Stomach (tissue), 4 donors: ENCODE measurements at regions not wholly inside any gene's neighbourhood (a gene's known extent, or its start where the extent isn't known, plus 50 kb on each side); places are given as distances from the start of the nearest gene placed in this dataset.

Experiments used
- EP300 ChIP-seq: sonication (generic); formaldehyde crosslinking; IDR thresholded peaks from one replicate; pipeline ENCODE4 v1.6.1; 2017; ENCODE audit warnings: antibody characterized with exemption
- POLR2A ChIP-seq, 4 donors: fragments of 450-650 bp; IDR thresholded peaks; one replicate each; pipeline ENCODE4 v1.6.1; 2016; ENCODE audit warnings: antibody characterized with exemption in 4 of 4, control low read depth in 2 of 4, mild to moderate bottlenecking in 1 of 4, moderate library complexity in 1 of 4
- POLR2AphosphoS5 ChIP-seq, 3 donors: sonication (generic); formaldehyde crosslinking; IDR thresholded peaks; one replicate each; pipeline ENCODE4 v1.6.1; 2016; ENCODE audit warnings: antibody characterized with exemption in 3 of 3
- TF ChIP-seq, protein P1 (sequence below), 7 experiments: fragments of 450-650 bp in 4 of 7; fragments of 200-600 bp in 3 of 7; sonication (generic) in 3 of 7; IDR thresholded peaks; one replicate each; pipeline ENCODE4 v1.5.1; 2016 to 2019; ENCODE audit warnings: antibody characterized with exemption in 7 of 7, control low read depth in 2 of 7, mild to moderate bottlenecking in 1 of 7

DNA sequence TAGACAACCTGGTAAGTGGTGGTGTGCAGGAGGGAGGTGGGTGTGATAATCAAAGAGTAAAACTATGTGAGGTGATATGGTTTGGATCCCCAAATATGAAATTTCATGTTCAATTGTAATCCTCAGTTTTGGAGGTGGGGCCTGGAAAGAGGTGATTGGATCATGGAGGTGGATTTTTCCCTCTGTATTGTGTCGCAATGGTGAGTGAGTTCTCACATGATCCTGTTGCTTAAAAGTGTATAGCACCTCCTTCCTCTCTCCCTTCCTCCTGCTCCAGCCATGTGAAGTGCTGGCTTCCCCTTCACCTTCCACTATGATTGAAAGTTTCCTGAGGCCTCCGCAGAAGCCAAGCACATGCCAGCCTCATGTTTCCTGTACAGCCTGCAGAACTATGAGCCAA, 270.2 kb upstream of the FOXG1 start:
- TF ChIP-seq, protein P1, sequence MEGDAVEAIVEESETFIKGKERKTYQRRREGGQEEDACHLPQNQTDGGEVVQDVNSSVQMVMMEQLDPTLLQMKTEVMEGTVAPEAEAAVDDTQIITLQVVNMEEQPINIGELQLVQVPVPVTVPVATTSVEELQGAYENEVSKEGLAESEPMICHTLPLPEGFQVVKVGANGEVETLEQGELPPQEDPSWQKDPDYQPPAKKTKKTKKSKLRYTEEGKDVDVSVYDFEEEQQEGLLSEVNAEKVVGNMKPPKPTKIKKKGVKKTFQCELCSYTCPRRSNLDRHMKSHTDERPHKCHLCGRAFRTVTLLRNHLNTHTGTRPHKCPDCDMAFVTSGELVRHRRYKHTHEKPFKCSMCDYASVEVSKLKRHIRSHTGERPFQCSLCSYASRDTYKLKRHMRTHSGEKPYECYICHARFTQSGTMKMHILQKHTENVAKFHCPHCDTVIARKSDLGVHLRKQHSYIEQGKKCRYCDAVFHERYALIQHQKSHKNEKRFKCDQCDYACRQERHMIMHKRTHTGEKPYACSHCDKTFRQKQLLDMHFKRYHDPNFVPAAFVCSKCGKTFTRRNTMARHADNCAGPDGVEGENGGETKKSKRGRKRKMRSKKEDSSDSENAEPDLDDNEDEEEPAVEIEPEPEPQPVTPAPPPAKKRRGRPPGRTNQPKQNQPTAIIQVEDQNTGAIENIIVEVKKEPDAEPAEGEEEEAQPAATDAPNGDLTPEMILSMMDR (IDR thresholded peaks at IDR 0.05): no peak
- TF ChIP-seq EP300: no peak
- no peak for TF ChIP-seq POLR2A (IDR thresholded peaks at IDR 0.05)
- no peak for TF ChIP-seq POLR2AphosphoS5 (IDR thresholded peaks at IDR 0.05)
